Upper lobe of left lung (tissue), 4 donors: ENCODE measurements at regions not wholly inside any gene's neighbourhood (a gene's known extent, or its start where the extent isn't known, plus 50 kb on each side); places are given as distances from the start of the nearest gene placed in this dataset.

Source experiments
- EP300 ChIP-seq, 4 donors: sonication (generic); formaldehyde crosslinking; IDR thresholded peaks; one replicate each; pipeline ENCODE4 v1.5.1; 2017; ENCODE audit warnings: antibody characterized with exemption in 4 of 4, control low read depth in 2 of 4
- POLR2A ChIP-seq, 4 donors: fragments of 450-650 bp; IDR thresholded peaks; one replicate each; pipeline ENCODE4 v1.5.1; 2016 to 2017; ENCODE audit warnings: antibody characterized with exemption in 4 of 4, mild to moderate bottlenecking in 2 of 4
- POLR2AphosphoS5 ChIP-seq, 2 donors: sonication (generic); formaldehyde crosslinking; IDR thresholded peaks; one replicate each; pipeline ENCODE4 v1.5.1; 2017; ENCODE audit warnings: antibody characterized with exemption in 2 of 2
- TF ChIP-seq, protein P1 (sequence below), 6 experiments: fragments of 450-650 bp in 4 of 6; fragments of 200-600 bp in 2 of 6; sonication (generic) in 2 of 6; IDR thresholded peaks; one replicate each; pipeline ENCODE4 v1.5.1; 2016 to 2019; ENCODE audit warnings: antibody characterized with exemption in 6 of 6

- TF ChIP-seq, protein P1, sequence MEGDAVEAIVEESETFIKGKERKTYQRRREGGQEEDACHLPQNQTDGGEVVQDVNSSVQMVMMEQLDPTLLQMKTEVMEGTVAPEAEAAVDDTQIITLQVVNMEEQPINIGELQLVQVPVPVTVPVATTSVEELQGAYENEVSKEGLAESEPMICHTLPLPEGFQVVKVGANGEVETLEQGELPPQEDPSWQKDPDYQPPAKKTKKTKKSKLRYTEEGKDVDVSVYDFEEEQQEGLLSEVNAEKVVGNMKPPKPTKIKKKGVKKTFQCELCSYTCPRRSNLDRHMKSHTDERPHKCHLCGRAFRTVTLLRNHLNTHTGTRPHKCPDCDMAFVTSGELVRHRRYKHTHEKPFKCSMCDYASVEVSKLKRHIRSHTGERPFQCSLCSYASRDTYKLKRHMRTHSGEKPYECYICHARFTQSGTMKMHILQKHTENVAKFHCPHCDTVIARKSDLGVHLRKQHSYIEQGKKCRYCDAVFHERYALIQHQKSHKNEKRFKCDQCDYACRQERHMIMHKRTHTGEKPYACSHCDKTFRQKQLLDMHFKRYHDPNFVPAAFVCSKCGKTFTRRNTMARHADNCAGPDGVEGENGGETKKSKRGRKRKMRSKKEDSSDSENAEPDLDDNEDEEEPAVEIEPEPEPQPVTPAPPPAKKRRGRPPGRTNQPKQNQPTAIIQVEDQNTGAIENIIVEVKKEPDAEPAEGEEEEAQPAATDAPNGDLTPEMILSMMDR (IDR thresholded peaks at IDR 0.05): no peak
- TF ChIP-seq EP300 (IDR thresholded peaks at IDR 0.05) (no peak), POLR2A (IDR thresholded peaks at IDR 0.05) (no peak), POLR2AphosphoS5 (IDR thresholded peaks at IDR 0.05) (no peak)
Measured at GRCh38 chr12:107545737-107546353, 139.8 kb upstream of the PWP1 start.
